ENCODE measurements at regions not wholly inside any gene's neighbourhood (a gene's known extent, or its start where the extent isn't known, plus 50 kb on each side); places are given as distances from the start of the nearest gene placed in this dataset.

DNA sequence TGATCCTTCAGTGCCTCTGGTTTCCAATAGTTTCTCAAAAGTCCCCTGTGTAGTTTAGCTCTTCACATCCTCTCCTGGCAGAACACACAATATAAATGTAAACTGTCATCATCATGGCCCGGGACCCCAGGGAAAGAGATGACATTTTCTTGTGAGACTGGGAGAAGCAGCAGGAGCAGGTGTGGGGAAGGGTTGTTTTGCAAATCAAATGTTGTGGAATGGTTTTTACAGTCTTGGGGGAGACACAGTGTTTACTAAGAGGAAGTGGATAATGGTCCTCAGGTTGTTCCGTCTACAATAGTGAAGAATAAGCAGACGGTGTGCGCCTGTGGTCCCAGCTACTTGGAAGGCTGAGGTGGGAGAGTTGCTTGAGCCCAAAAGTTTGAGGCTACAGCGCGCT, 159.1 kb downstream of the SEC23IP start:
- TF ChIP-seq, protein P1, sequence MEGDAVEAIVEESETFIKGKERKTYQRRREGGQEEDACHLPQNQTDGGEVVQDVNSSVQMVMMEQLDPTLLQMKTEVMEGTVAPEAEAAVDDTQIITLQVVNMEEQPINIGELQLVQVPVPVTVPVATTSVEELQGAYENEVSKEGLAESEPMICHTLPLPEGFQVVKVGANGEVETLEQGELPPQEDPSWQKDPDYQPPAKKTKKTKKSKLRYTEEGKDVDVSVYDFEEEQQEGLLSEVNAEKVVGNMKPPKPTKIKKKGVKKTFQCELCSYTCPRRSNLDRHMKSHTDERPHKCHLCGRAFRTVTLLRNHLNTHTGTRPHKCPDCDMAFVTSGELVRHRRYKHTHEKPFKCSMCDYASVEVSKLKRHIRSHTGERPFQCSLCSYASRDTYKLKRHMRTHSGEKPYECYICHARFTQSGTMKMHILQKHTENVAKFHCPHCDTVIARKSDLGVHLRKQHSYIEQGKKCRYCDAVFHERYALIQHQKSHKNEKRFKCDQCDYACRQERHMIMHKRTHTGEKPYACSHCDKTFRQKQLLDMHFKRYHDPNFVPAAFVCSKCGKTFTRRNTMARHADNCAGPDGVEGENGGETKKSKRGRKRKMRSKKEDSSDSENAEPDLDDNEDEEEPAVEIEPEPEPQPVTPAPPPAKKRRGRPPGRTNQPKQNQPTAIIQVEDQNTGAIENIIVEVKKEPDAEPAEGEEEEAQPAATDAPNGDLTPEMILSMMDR (IDR thresholded peaks at IDR 0.05; ENCODE audit: insufficient read depth, low read length) = no peak
- TF ChIP-seq GABPA (IDR thresholded peaks at IDR 0.05; ENCODE audit: low read depth) = no peak

Data from HL-60 (cell line).